ENCODE measurements at regions not wholly inside any gene's neighbourhood (a gene's known extent, or its start where the extent isn't known, plus 50 kb on each side); places are given as distances from the start of the nearest gene placed in this dataset.

GRCh38 chr6:112883095-112883494 is 536.0 kb downstream of the RFPL4B start:
- TF ChIP-seq POLR2AphosphoS5 (IDR thresholded peaks at IDR 0.05) (no peak), POLR2A (IDR thresholded peaks at IDR 0.05) (no peak)
